AG04450 (cell line): ENCODE measurements at regions not wholly inside any gene's neighbourhood (a gene's known extent, or its start where the extent isn't known, plus 50 kb on each side); places are given as distances from the start of the nearest gene placed in this dataset.

Experiments
- CTCF ChIA-PET: fragments of 300-600, 350-600 bp; formaldehyde crosslinking; extraction: SDS; loops from one replicate; lab custom pipeline; 2022; ENCODE audit warnings: antibody characterized with exemption, inconsistent platforms; lab: Charles Lee
- POLR2A ChIA-PET: fragments of 350-600 bp; formaldehyde crosslinking; extraction: SDS; loops from one replicate; lab custom pipeline; 2021; ENCODE audit warnings: antibody characterized with exemption, inconsistent platforms; lab: Yijun Ruan, JAX
- DNase-seq: peaks from one replicate; pipeline ENCODE4 v3.0.0-alpha.2; 2011; ENCODE audit warnings: low read depth, low spot score
- H3K27ac ChIP-seq: one replicate; pipeline ENCODE4 v1.5.1; 2012; ENCODE audit warnings: low read depth, low read length, control low read depth
- H3K27me3 ChIP-seq: one replicate; pipeline ENCODE4 v1.6.0; 2012; ENCODE audit warnings: low read length; ENCODE audit not compliant: control insufficient read depth, insufficient read depth
- H3K4me3 ChIP-seq: 2 replicates; pipeline ENCODE4 v1.5.1; 2011; ENCODE audit warnings: mild to moderate bottlenecking, low read depth, low read length, control low read depth
- H3K9me3 ChIP-seq: 2 replicates; pipeline ENCODE4 v1.5.1; 2012; ENCODE audit warnings: low read length; ENCODE audit not compliant: control insufficient read depth, insufficient read depth
- CTCF ChIP-seq: IDR thresholded peaks from 2 replicates; pipeline ENCODE4 v1.5.1; 2011; ENCODE audit warnings: low read depth, low read length, control low read depth, inconsistent platforms

- no peak for TF ChIP-seq CTCF
- DNase-seq = no peak
- Histone ChIP-seq H3K4me3 (no peak overlapping the region), H3K27me3 (peaks cover 4% of the 10 kb centered on the region), H3K9me3 (no peaks in the 10 kb centered on the region), H3K27ac (no peak overlapping the region)
- ChIA-PET CTCF (interaction anchor here (0.7 to 2.9 kb wide), 5 partner anchors 19 to 144 kb away, joined by 3 to 18 read pairs (median 7); no protein-coding TSS in a partner anchor), POLR2A (no interaction called here)
These were observed 93.9 kb downstream of the LYZL2 start for GRCh38 chr10:30535677-30536076.

- Histone ChIP-seq H3K4me3 (no peak overlapping the region), H3K27ac (no peak overlapping the region), H3K9me3 (no peaks in the 10 kb centered on the region; the same call in 1 of the 2 replicates), H3K27me3 (peaks cover 5% of the 10 kb centered on the region)
- peak; percentile 89 for TF ChIP-seq CTCF
- peak; percentile 38 for DNase-seq
- ChIA-PET CTCF (interaction anchor here (0.9 to 3.0 kb wide), 7 partner anchors 9 to 142 kb away, joined by 3 to 17 read pairs (median 6); no protein-coding TSS in a partner anchor), POLR2A (no interaction called here)
These were observed 94.9 kb downstream of the LYZL2 start for GRCh38 chr10:30534465-30535144.

GRCh38 chr10:30531751-30532530, 97.6 kb downstream of the LYZL2 start:
- Histone ChIP-seq H3K4me3 (no peak overlapping the region), H3K27ac (no peak overlapping the region), H3K27me3 (peaks cover 6% of the 10 kb centered on the region), H3K9me3 (no peaks in the 10 kb centered on the region; the same call in 1 of the 2 replicates)
- DNase-seq = no peak
- ChIA-PET CTCF (interaction anchor here (1.3 to 3.0 kb wide), 4 partner anchors 8 to 139 kb away, joined by 4 to 17 read pairs (median 9); no protein-coding TSS in a partner anchor), POLR2A (no interaction called here)
- no peak for TF ChIP-seq CTCF

GRCh38 chr10:30529373-30529998, 95.5 kb downstream of the MAP3K8 start:
- Histone ChIP-seq H3K27ac (no peak overlapping the region), H3K27me3 (peaks cover 2% of the 10 kb centered on the region), H3K9me3 (no peaks in the 10 kb centered on the region; the same call in 1 of the 2 replicates), H3K4me3 (no peak overlapping the region)
- CTCF ChIA-PET = interaction anchor here (1.0 to 2.7 kb wide), 2 partner anchors 52 to 62 kb away, joined by 4 to 13 read pairs; no protein-coding TSS in a partner anchor
- TF ChIP-seq CTCF = no peak
- no peak for DNase-seq
- POLR2A ChIA-PET = no interaction called here
